Lower leg skin (tissue), 4 donors: ENCODE measurements at regions not wholly inside any gene's neighbourhood (a gene's known extent, or its start where the extent isn't known, plus 50 kb on each side); places are given as distances from the start of the nearest gene placed in this dataset.

Experiments used
- DNase-seq, 2 donors: peaks; one replicate each; pipeline ENCODE4 v3.0.0-alpha.2; 2019; ENCODE audit warnings: low spot score in 2 of 2
- H3K4me3 ChIP-seq: fragments of 200-600 bp; sonication (generic); 2 replicates; pipeline ENCODE4 v1.5.1; 2017; ENCODE audit warnings: mild to moderate bottlenecking, low read depth; ENCODE audit not compliant: poor library complexity, severe bottlenecking
- CTCF ChIP-seq, 3 donors: fragments of 450-650 bp; IDR thresholded peaks; one replicate each; pipeline ENCODE4 v1.5.1; 2016; ENCODE audit warnings: antibody characterized with exemption in 3 of 3, mild to moderate bottlenecking in 3 of 3, moderate library complexity in 2 of 3
- POLR2A ChIP-seq, 2 donors: fragments of 450-650 bp; IDR thresholded peaks; one replicate each; pipeline ENCODE4 v1.6.1; 2016 to 2017; ENCODE audit warnings: antibody characterized with exemption in 2 of 2, mild to moderate bottlenecking in 1 of 2, moderate library complexity in 1 of 2
- WGBS, 2 donors: methylation state at CpG; one replicate each; pipeline ENCODE4 v1.1.5; 2018; 5-methylcytosine and 5-hydroxymethylcytosine counted together
- intact Hi-C: fragments of 100-400 bp; cut with DNase I; formaldehyde crosslinking; loops from one replicate; pipeline ENCODE4 v1.15.0; 2023; ENCODE audit warnings: low total_unique reads

- DNase-seq = no peak
- TF ChIP-seq CTCF (IDR thresholded peaks at IDR 0.05) (no peak), POLR2A (IDR thresholded peaks at IDR 0.05) (no peak)
- intact Hi-C loops = no loop called here
- 88 to 90% methylated on average over 3 of the region's 3 CpGs for WGBS, 2 donors
- no peak overlapping the region for H3K4me3 ChIP-seq
These were observed 536.9 kb upstream of the ADGRL4 start for GRCh38 chr1:79543394-79543793.

GRCh38 chr1:79539001-79539400 is 532.5 kb upstream of the ADGRL4 start:
- no peak overlapping the region for H3K4me3 ChIP-seq
- intact Hi-C loops = no loop called here
- DNase-seq = no peak
- TF ChIP-seq POLR2A (IDR thresholded peaks at IDR 0.05) (no peak), CTCF (IDR thresholded peaks at IDR 0.05) (no peak)

GRCh38 chr1:79532555-79532954 is 526.0 kb upstream of the ADGRL4 start:
- no peak for DNase-seq
- H3K4me3 ChIP-seq = no peak overlapping the region
- no peak for TF ChIP-seq POLR2A (IDR thresholded peaks at IDR 0.05)
- TF ChIP-seq CTCF (IDR thresholded peaks at IDR 0.05) = no peak
- intact Hi-C loops = no loop called here
- 59 to 70% methylated on average over 5 of the region's 5 CpGs for WGBS, 2 donors

- H3K4me3 ChIP-seq = no peak overlapping the region
- no peak for TF ChIP-seq POLR2A (IDR thresholded peaks at IDR 0.05)
- TF ChIP-seq CTCF (IDR thresholded peaks at IDR 0.05) = no peak
- 90 to 93% methylated on average over 2 of the region's 2 CpGs for WGBS, 2 donors
- no peak for DNase-seq
- intact Hi-C loops = no loop called here
These were observed 525.3 kb upstream of the ADGRL4 start for GRCh38 chr1:79531790-79532189.

GRCh38 chr1:79530476-79530875 is 523.9 kb upstream of the ADGRL4 start:
- TF ChIP-seq POLR2A (IDR thresholded peaks at IDR 0.05) (no peak), CTCF (IDR thresholded peaks at IDR 0.05) (no peak)
- 75 to 79% methylated on average over 2 of the region's 2 CpGs for WGBS, 2 donors
- intact Hi-C loops = no loop called here
- H3K4me3 ChIP-seq = no peak overlapping the region
- DNase-seq = no peak

GRCh38 chr1:79530055-79530454 is 523.5 kb upstream of the ADGRL4 start:
- H3K4me3 ChIP-seq = no peak overlapping the region
- no peak for TF ChIP-seq CTCF (IDR thresholded peaks at IDR 0.05)
- no peak for TF ChIP-seq POLR2A (IDR thresholded peaks at IDR 0.05)
- no peak for DNase-seq
- 77 to 86% methylated on average over 2 of the region's 2 CpGs for WGBS, 2 donors
- intact Hi-C loops = no loop called here
